Heart left ventricle (tissue), 13 donors: ENCODE measurements at regions not wholly inside any gene's neighbourhood (a gene's known extent, or its start where the extent isn't known, plus 50 kb on each side); places are given as distances from the start of the nearest gene placed in this dataset.
"Not testable (repeated sequence)": the region's sequence is repeated elsewhere in the genome, so short reads cannot be mapped to it uniquely, and the experiment has no call there.

Source experiments
- POLR2A ChIP-seq, 2 donors: fragments of 450-650 bp; IDR thresholded peaks; one replicate each; pipeline ENCODE4 v1.6.1; 2017; ENCODE audit warnings: antibody characterized with exemption in 2 of 2, mild to moderate bottlenecking in 2 of 2, moderate library complexity in 2 of 2
- TF ChIP-seq, protein P1 (sequence below), 12 donors: fragments of 200-600 bp; sonication (generic) in 4 of 12; IDR thresholded peaks; one replicate each; pipeline versions ENCODE4 v1.5.0 to v1.8.0; 2018 to 2022; ENCODE audit warnings: antibody characterized with exemption in 12 of 12, mild to moderate bottlenecking in 5 of 12
- donor health status: ischemic (EF 13 %, LVEDD 7.1; RV severe dilation, severe dysfunction).
- donor health status: DM: no; HTN: yes; CAD: no.
- donor health status: DM: no; HTN: no; CAD: no.
- donor health status: ischemic (EF 25% LVEDD 6.9; RV normal size, moderate dysfunction).
- donor health status: ischemic (EF 25% LVEDD 5.7; RV mildly dilated, moderate dysfunction).
- donor health status: ischemic (EF 35%, LVEDD 5.7; RV mildly dilated, moderate dysfunction).
- donor health status: nonischemic (EF 11% LVEDD 7.7; RV severe dilation, severe dysfunction).
- donor health status: DM: yes; HTN: yes; CAD: no.
- donor health status: PGD.
- donor health status: ischemic (EF 29% LVEDD 5.4; RV normal size, mild dysfunction).
- donor health status: nonischemic (EF 23%, LVEDD 6.1; RV moderate dilation, normal function).

DNA sequence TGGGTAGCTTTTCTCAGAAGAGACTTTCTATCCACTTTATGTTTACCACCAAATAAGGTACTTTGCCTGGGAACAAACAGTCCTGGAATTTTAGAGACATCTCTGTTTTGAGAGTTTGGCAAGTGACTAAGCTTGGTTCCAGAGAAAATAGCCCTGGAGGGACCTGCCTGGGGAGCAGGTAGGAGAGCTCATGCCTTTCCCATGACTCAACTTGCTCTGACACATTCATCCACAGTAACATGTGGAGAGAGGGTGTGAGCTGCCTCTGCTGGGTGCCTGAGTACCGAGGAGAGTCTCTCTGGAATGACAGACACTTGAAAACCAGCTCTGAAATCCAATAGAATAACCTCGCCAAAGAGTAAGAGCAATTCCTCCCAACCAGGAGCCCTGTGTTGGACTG lies 222.8 kb upstream of the CDY1B start:
- TF ChIP-seq, protein P1, sequence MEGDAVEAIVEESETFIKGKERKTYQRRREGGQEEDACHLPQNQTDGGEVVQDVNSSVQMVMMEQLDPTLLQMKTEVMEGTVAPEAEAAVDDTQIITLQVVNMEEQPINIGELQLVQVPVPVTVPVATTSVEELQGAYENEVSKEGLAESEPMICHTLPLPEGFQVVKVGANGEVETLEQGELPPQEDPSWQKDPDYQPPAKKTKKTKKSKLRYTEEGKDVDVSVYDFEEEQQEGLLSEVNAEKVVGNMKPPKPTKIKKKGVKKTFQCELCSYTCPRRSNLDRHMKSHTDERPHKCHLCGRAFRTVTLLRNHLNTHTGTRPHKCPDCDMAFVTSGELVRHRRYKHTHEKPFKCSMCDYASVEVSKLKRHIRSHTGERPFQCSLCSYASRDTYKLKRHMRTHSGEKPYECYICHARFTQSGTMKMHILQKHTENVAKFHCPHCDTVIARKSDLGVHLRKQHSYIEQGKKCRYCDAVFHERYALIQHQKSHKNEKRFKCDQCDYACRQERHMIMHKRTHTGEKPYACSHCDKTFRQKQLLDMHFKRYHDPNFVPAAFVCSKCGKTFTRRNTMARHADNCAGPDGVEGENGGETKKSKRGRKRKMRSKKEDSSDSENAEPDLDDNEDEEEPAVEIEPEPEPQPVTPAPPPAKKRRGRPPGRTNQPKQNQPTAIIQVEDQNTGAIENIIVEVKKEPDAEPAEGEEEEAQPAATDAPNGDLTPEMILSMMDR (IDR thresholded peaks at IDR 0.05), result not testable (repeated sequence)
- TF ChIP-seq POLR2A (IDR thresholded peaks at IDR 0.05), result not testable (repeated sequence)
